Liver (tissue), 8 donors: ENCODE measurements at regions not wholly inside any gene's neighbourhood (a gene's known extent, or its start where the extent isn't known, plus 50 kb on each side); places are given as distances from the start of the nearest gene placed in this dataset.

Source experiments
- DNase-seq: peaks from one replicate; pipeline ENCODE4 v3.0.0-alpha.2; 2017; ENCODE audit warnings: low spot score
- H3K27ac ChIP-seq, 2 donors: one replicate each; pipeline ENCODE4 v1.7.0; 2013; ENCODE audit warnings: inconsistent platforms in 2 of 2, low read length in 2 of 2, control low read depth in 1 of 2, low read depth in 1 of 2, mild to moderate bottlenecking in 1 of 2
- H3K27me3 ChIP-seq, 4 donors: one replicate each; pipeline versions ENCODE4 v1.6.1 to v1.7.0; 2013; ENCODE audit warnings: low read length in 3 of 4, inconsistent platforms in 1 of 4, mild to moderate bottlenecking in 1 of 4, moderate library complexity in 1 of 4; ENCODE audit not compliant: control insufficient read depth in 4 of 4, insufficient read depth in 4 of 4
- H3K36me3 ChIP-seq, 4 donors: one replicate each; pipeline versions ENCODE4 v1.6.1 to v1.7.0; 2013; ENCODE audit warnings: low read length in 3 of 4, mild to moderate bottlenecking in 3 of 4, low read depth in 1 of 4, moderate library complexity in 1 of 4; ENCODE audit not compliant: control insufficient read depth in 4 of 4, insufficient read depth in 3 of 4
- H3K4me1 ChIP-seq, 4 donors: one replicate each; pipeline versions ENCODE4 v1.6.1 to v1.7.0; 2013; ENCODE audit warnings: low read length in 3 of 4, mild to moderate bottlenecking in 3 of 4, moderate library complexity in 1 of 4; ENCODE audit not compliant: control insufficient read depth in 4 of 4, insufficient read depth in 4 of 4
- H3K4me3 ChIP-seq, 3 donors: one replicate each; pipeline versions ENCODE4 v1.6.1 to v1.7.0; 2013; ENCODE audit warnings: low read length in 3 of 3, control low read depth in 1 of 3, low read depth in 1 of 3, mild to moderate bottlenecking in 1 of 3
- H3K9ac ChIP-seq, 2 donors: one replicate each; pipeline ENCODE4 v1.7.0; 2013; ENCODE audit warnings: low read length in 2 of 2, mild to moderate bottlenecking in 2 of 2, moderate library complexity in 2 of 2, control low read depth in 1 of 2, low read depth in 1 of 2
- H3K9me3 ChIP-seq, 4 donors: one replicate each; pipeline versions ENCODE4 v1.6.1 to v1.7.0; 2013; ENCODE audit warnings: low read length in 3 of 4; ENCODE audit not compliant: control insufficient read depth in 4 of 4
- CTCF ChIP-seq: fragments of 150-350 bp; IDR thresholded peaks from 2 replicates; pipeline ENCODE4 v1.5.1; 2017; ENCODE audit warnings: improper control_type of control experiment, low read depth, low read length; ENCODE audit not compliant: missing input control
- EGR1 ChIP-seq, 2 donors: IDR thresholded peaks; 2 replicates each; pipeline ENCODE4 v1.6.1; 2016 to 2018; ENCODE audit warnings: antibody characterized with exemption in 2 of 2, low read depth in 2 of 2
- FOXA1 ChIP-seq: IDR thresholded peaks from 2 replicates; pipeline ENCODE4 v1.6.1; 2016; ENCODE audit warnings: antibody characterized with exemption
- FOXA2 ChIP-seq: IDR thresholded peaks from 2 replicates; pipeline ENCODE4 v1.6.1; 2016; ENCODE audit warnings: antibody characterized with exemption
- GABPA ChIP-seq, 2 donors: IDR thresholded peaks in 1 of 2; conservative IDR thresholded peaks in 1 of 2; 2 replicates each; pipeline ENCODE4 v1.6.1; 2016; ENCODE audit warnings: antibody characterized with exemption in 2 of 2, mild to moderate bottlenecking in 1 of 2, moderate library complexity in 1 of 2
- HNF4A ChIP-seq, 2 donors: conservative IDR thresholded peaks; 2 replicates each; pipeline ENCODE4 v1.6.1; 2016; ENCODE audit warnings: antibody characterized with exemption in 2 of 2, mild to moderate bottlenecking in 2 of 2
- HNF4G ChIP-seq: IDR thresholded peaks from 2 replicates; pipeline ENCODE4 v1.6.1; 2016; ENCODE audit warnings: antibody characterized with exemption
- JUND ChIP-seq, 2 donors: IDR thresholded peaks; 2 replicates each; pipeline ENCODE4 v1.6.1; 2016; ENCODE audit warnings: antibody characterized with exemption in 2 of 2
- MAX ChIP-seq: IDR thresholded peaks from 2 replicates; pipeline ENCODE4 v1.6.1; 2016; ENCODE audit warnings: antibody characterized with exemption
- NR2F2 ChIP-seq: IDR thresholded peaks from 2 replicates; pipeline ENCODE4 v1.6.1; 2016; ENCODE audit warnings: antibody characterized with exemption
- RAD21 ChIP-seq, 2 donors: IDR thresholded peaks; 2 replicates each; pipeline ENCODE4 v1.6.1; 2016; ENCODE audit warnings: antibody characterized with exemption in 2 of 2, mild to moderate bottlenecking in 2 of 2
- RXRA ChIP-seq, 2 donors: IDR thresholded peaks; 2 replicates each; pipeline ENCODE4 v1.6.1; 2017 to 2018; ENCODE audit warnings: antibody characterized with exemption in 2 of 2, mild to moderate bottlenecking in 1 of 2
- SP1 ChIP-seq: IDR thresholded peaks from 2 replicates; pipeline ENCODE4 v1.6.1; 2018; ENCODE audit warnings: antibody characterized with exemption, mild to moderate bottlenecking
- TAF1 ChIP-seq: conservative IDR thresholded peaks from 2 replicates; pipeline ENCODE4 v1.6.1; 2016; ENCODE audit warnings: antibody characterized with exemption, mild to moderate bottlenecking
- YY1 ChIP-seq: IDR thresholded peaks from 2 replicates; pipeline ENCODE4 v1.6.1; 2016; ENCODE audit warnings: antibody characterized with exemption, mild to moderate bottlenecking
- ZBTB33 ChIP-seq: IDR thresholded peaks from 2 replicates; pipeline ENCODE4 v1.6.1; 2016; ENCODE audit warnings: antibody characterized with exemption
- WGBS: extraction: QIAGEN DNeasy Blood & Tissue Kit; methylation state at CpG from one replicate; pipeline ENCODE4 v1.1.7; 2013; 5-methylcytosine and 5-hydroxymethylcytosine counted together
- TF ChIP-seq, protein P1 (sequence below): IDR thresholded peaks from 2 replicates; pipeline ENCODE4 v1.6.1; 2016; ENCODE audit warnings: antibody characterized with exemption
- TF ChIP-seq, protein P2 (sequence below): IDR thresholded peaks from 2 replicates; pipeline ENCODE4 v1.6.1; 2016; ENCODE audit warnings: antibody characterized with exemption, mild to moderate bottlenecking
- donor health status: healthy.
- donor health status: healthy.
- donor health status: healthy.
- donor health status: healthy.
- donor health status: healthy.

DNA sequence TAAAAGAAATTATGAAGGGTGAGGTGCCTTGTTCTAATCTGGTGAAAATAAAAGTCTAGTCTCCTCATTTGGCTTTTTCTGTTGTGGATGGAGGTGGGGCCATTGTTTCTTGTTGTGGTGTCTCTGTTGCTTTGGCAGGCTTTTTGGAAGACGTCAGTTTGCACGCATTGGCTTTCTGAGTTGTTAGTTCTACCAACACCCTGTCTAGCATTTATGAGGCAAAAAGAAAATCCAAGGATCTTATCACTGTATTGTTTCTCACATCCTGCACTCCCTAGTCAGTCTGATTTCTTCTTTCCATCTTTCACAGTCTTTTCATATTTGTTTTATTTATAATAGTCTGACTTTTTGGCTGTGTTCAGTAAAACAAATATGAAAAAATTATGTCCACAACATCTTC is 898.3 kb downstream of the REEP3 start:
- H3K27ac ChIP-seq, result no peak overlapping the region
- no peak overlapping the region for H3K4me3 ChIP-seq
- no peak for TF ChIP-seq HNF4G
- TF ChIP-seq EGR1 (IDR thresholded peaks at IDR 0.05; ENCODE audit: low read depth in 2 of 2), result no peak
- TF ChIP-seq ZBTB33, result no peak
- TF ChIP-seq JUND (IDR thresholded peaks at IDR 0.05), result no peak
- TF ChIP-seq FOXA1, result no peak
- TF ChIP-seq HNF4A (conservative IDR thresholded peaks at IDR 0.05), result no peak
- no peak for TF ChIP-seq NR2F2
- no peak for TF ChIP-seq SP1
- TF ChIP-seq, protein P1, sequence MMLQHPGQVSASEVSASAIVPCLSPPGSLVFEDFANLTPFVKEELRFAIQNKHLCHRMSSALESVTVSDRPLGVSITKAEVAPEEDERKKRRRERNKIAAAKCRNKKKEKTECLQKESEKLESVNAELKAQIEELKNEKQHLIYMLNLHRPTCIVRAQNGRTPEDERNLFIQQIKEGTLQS, result no peak
- TF ChIP-seq RAD21 (IDR thresholded peaks at IDR 0.05), result no peak
- no peak for TF ChIP-seq YY1
- no peak for TF ChIP-seq MAX
- TF ChIP-seq, protein P2, sequence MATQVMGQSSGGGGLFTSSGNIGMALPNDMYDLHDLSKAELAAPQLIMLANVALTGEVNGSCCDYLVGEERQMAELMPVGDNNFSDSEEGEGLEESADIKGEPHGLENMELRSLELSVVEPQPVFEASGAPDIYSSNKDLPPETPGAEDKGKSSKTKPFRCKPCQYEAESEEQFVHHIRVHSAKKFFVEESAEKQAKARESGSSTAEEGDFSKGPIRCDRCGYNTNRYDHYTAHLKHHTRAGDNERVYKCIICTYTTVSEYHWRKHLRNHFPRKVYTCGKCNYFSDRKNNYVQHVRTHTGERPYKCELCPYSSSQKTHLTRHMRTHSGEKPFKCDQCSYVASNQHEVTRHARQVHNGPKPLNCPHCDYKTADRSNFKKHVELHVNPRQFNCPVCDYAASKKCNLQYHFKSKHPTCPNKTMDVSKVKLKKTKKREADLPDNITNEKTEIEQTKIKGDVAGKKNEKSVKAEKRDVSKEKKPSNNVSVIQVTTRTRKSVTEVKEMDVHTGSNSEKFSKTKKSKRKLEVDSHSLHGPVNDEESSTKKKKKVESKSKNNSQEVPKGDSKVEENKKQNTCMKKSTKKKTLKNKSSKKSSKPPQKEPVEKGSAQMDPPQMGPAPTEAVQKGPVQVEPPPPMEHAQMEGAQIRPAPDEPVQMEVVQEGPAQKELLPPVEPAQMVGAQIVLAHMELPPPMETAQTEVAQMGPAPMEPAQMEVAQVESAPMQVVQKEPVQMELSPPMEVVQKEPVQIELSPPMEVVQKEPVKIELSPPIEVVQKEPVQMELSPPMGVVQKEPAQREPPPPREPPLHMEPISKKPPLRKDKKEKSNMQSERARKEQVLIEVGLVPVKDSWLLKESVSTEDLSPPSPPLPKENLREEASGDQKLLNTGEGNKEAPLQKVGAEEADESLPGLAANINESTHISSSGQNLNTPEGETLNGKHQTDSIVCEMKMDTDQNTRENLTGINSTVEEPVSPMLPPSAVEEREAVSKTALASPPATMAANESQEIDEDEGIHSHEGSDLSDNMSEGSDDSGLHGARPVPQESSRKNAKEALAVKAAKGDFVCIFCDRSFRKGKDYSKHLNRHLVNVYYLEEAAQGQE, result no peak
- TF ChIP-seq CTCF, result no peak
- 68% methylated on average over 2 of the region's 2 CpGs for WGBS
- no peaks in the 10 kb centered on the region for H3K27me3 ChIP-seq
- no peak overlapping the region for H3K9ac ChIP-seq
- H3K36me3 ChIP-seq, result no peaks in the 10 kb centered on the region
- DNase-seq, result no peak
- H3K9me3 ChIP-seq, result no peaks in the 10 kb centered on the region
- H3K4me1 ChIP-seq, result no peaks in the 10 kb centered on the region

DNA sequence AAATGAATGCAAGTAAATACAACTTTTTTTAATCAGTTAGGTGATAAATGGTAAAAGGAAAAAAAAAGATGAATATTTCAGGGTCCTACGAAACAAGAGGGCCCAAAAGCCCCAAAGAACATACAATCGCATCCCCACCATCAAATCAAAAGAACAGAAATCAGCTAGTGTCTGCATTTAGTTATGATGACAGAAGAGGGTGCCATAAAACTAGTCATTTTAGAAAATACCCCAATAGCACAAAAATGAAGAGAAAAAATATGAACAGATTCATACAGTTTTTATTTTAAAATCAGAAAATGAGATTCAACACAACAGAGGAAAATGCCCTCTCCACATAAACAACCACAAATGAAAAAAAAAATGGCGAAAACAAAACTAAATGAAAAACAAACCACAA is 905.5 kb downstream of the REEP3 start:
- no peak for DNase-seq
- Histone ChIP-seq H3K27ac (no peak overlapping the region), H3K36me3 (no peaks in the 10 kb centered on the region), H3K4me1 (no peaks in the 10 kb centered on the region), H3K9ac (no peak overlapping the region), H3K4me3 (no peak overlapping the region), H3K9me3 (no peaks in the 10 kb centered on the region), H3K27me3 (no peaks in the 10 kb centered on the region)
- no peak for TF ChIP-seq SP1
- no peak for TF ChIP-seq YY1
- TF ChIP-seq NR2F2, result no peak
- TF ChIP-seq GABPA (IDR thresholded peaks at IDR 0.05 in 1 of 2, conservative IDR thresholded peaks at IDR 0.05 in 1 of 2), result no peak
- no peak for TF ChIP-seq JUND (IDR thresholded peaks at IDR 0.05)
- no peak for TF ChIP-seq FOXA1
- TF ChIP-seq ZBTB33, result no peak
- TF ChIP-seq EGR1 (IDR thresholded peaks at IDR 0.05; ENCODE audit: low read depth in 2 of 2), result no peak
- TF ChIP-seq FOXA2, result no peak
- TF ChIP-seq, protein P1, result no peak
- no peak for TF ChIP-seq HNF4G
- no peak for TF ChIP-seq RXRA (IDR thresholded peaks at IDR 0.05)
- TF ChIP-seq RAD21 (IDR thresholded peaks at IDR 0.05), result no peak
- no peak for TF ChIP-seq CTCF
- TF ChIP-seq TAF1, result no peak
- 92% methylated on average over 3 of the region's 3 CpGs for WGBS
